Trophoblast cell (in vitro differentiated cells and primary cell): ENCODE measurements at regions not wholly inside any gene's neighbourhood (a gene's known extent, or its start where the extent isn't known, plus 50 kb on each side); places are given as distances from the start of the nearest gene placed in this dataset.

ENCODE experiments used
- DNase-seq, 2 donors: peaks; one replicate each; pipeline ENCODE4 v3.0.0-alpha.2; 2016
- H2AFZ ChIP-seq: 2 replicates; pipeline ENCODE4 v1.6.1; 2013; ENCODE audit warnings: low read length, moderate library complexity, mild to moderate bottlenecking; ENCODE audit not compliant: insufficient read depth, poor library complexity
- H2AK5ac ChIP-seq: 2 replicates; pipeline ENCODE4 v1.6.1; 2013; ENCODE audit warnings: mild to moderate bottlenecking, low read length
- H2BK120ac ChIP-seq: 2 replicates; pipeline ENCODE4 v1.6.1; 2013; ENCODE audit warnings: low read length, mild to moderate bottlenecking, moderate library complexity; ENCODE audit not compliant: insufficient read depth, poor library complexity
- H2BK12ac ChIP-seq: 2 replicates; pipeline ENCODE4 v1.6.1; 2013; ENCODE audit warnings: mild to moderate bottlenecking, low read length, moderate library complexity
- H2BK5ac ChIP-seq: 2 replicates; pipeline ENCODE4 v1.6.1; 2013; ENCODE audit warnings: low read length, low read depth, moderate library complexity, mild to moderate bottlenecking; ENCODE audit not compliant: poor library complexity
- H3K14ac ChIP-seq: 2 replicates; pipeline ENCODE4 v1.6.1; 2013; ENCODE audit warnings: mild to moderate bottlenecking, low read length
- H3K18ac ChIP-seq: 2 replicates; pipeline ENCODE4 v1.6.1; 2013; ENCODE audit warnings: mild to moderate bottlenecking, low read length
- H3K23ac ChIP-seq: 2 replicates; pipeline ENCODE4 v1.6.1; 2013; ENCODE audit warnings: low read length
- H3K27ac ChIP-seq: 2 replicates; pipeline ENCODE4 v1.5.1; 2013; ENCODE audit warnings: low read depth, mild to moderate bottlenecking, inconsistent platforms, low read length, moderate library complexity
- H3K27me3 ChIP-seq: 2 replicates; pipeline ENCODE4 v1.6.1; 2013; ENCODE audit warnings: inconsistent platforms, mild to moderate bottlenecking, low read length, moderate library complexity; ENCODE audit not compliant: insufficient read depth
- H3K36me3 ChIP-seq, 2 experiments: 1 replicate in 1 of 2; 2 replicates in 1 of 2; pipeline ENCODE4 v1.6.1; 2013; ENCODE audit warnings: low read length in 2 of 2, mild to moderate bottlenecking in 2 of 2, moderate library complexity in 1 of 2; ENCODE audit not compliant: insufficient read depth in 2 of 2, control insufficient read depth in 1 of 2
- H3K4ac ChIP-seq: 2 replicates; pipeline ENCODE4 v1.6.1; 2013; ENCODE audit warnings: low read depth, mild to moderate bottlenecking, low read length, moderate library complexity
- H3K4me1 ChIP-seq, 2 experiments: 1 replicate in 1 of 2; 2 replicates in 1 of 2; pipeline ENCODE4 v1.6.1; 2013; ENCODE audit warnings: low read length in 2 of 2, mild to moderate bottlenecking in 2 of 2, moderate library complexity in 1 of 2; ENCODE audit not compliant: insufficient read depth in 2 of 2, control insufficient read depth in 1 of 2
- H3K4me2 ChIP-seq: 2 replicates; pipeline ENCODE4 v1.6.1; 2013; ENCODE audit warnings: inconsistent platforms, mild to moderate bottlenecking, low read length, moderate library complexity
- H3K4me3 ChIP-seq: 2 replicates; pipeline ENCODE4 v1.5.1; 2013; ENCODE audit warnings: mild to moderate bottlenecking, low read depth, low read length, inconsistent platforms
- H3K79me1 ChIP-seq: one replicate; pipeline ENCODE4 v1.6.1; 2013; ENCODE audit warnings: low read length
- H3K79me2 ChIP-seq: 2 replicates; pipeline ENCODE4 v1.6.1; 2013; ENCODE audit warnings: low read length, mild to moderate bottlenecking; ENCODE audit not compliant: control insufficient read depth, insufficient read depth, poor library complexity
- H3K9ac ChIP-seq: 2 replicates; pipeline ENCODE4 v1.6.1; 2013; ENCODE audit warnings: mild to moderate bottlenecking, low read length
- H3K9me3 ChIP-seq: 2 replicates; pipeline ENCODE4 v1.6.1; 2013; ENCODE audit warnings: low read depth, mild to moderate bottlenecking, control low read depth, inconsistent platforms, low read length; ENCODE audit not compliant: insufficient read depth
- H4K12ac ChIP-seq: 2 replicates; pipeline ENCODE4 v1.6.1; 2013; ENCODE audit warnings: low read depth, mild to moderate bottlenecking, low read length, moderate library complexity
- H4K8ac ChIP-seq: 2 replicates; pipeline ENCODE4 v1.6.1; 2013; ENCODE audit warnings: low read depth, mild to moderate bottlenecking, low read length, moderate library complexity
- H4K91ac ChIP-seq: one replicate; pipeline ENCODE4 v1.6.1; 2013; ENCODE audit warnings: low read depth, mild to moderate bottlenecking, low read length, moderate library complexity
- WGBS: extraction: QIAGEN DNeasy Blood & Tissue Kit; methylation state at CpG from one replicate; pipeline ENCODE4 v1.1.7; 2013; ENCODE audit warnings: missing lambda C conversion rate; ENCODE audit not compliant: insufficient read length, insufficient coverage; ENCODE audit errors: extremely low coverage; 5-methylcytosine and 5-hydroxymethylcytosine counted together

GRCh38 chr4:30456716-30457115 is 263.5 kb upstream of the PCDH7 start:
- no CpG with 5 or more reads among the region's 4 CpGs for WGBS

GRCh38 chr4:30460818-30461217 is 259.4 kb upstream of the PCDH7 start:
- no peak overlapping the region for H3K23ac ChIP-seq
- H4K91ac ChIP-seq, result no peak overlapping the region
- H4K12ac ChIP-seq, result no peak overlapping the region
- no peak overlapping the region for H3K18ac ChIP-seq
- no peaks in the 10 kb centered on the region for H3K79me1 ChIP-seq
- no peak for DNase-seq
- H2AFZ ChIP-seq, result no peak overlapping the region
- no peaks in the 10 kb centered on the region for H3K27me3 ChIP-seq
- no peak overlapping the region for H2BK5ac ChIP-seq
- no CpG with 5 or more reads among the region's 3 CpGs for WGBS
- H3K9me3 ChIP-seq, result no peaks in the 10 kb centered on the region
- no peak overlapping the region for H2BK120ac ChIP-seq
- H4K8ac ChIP-seq, result no peak overlapping the region
- H3K4ac ChIP-seq, result no peak overlapping the region
- H3K27ac ChIP-seq, result no peak overlapping the region
- H2AK5ac ChIP-seq, result no peak overlapping the region
- peaks cover 0 to 2% of the 10 kb centered on the region in 2 experiments for H3K4me1 ChIP-seq
- H3K4me3 ChIP-seq, result no peak overlapping the region
- no peak overlapping the region for H3K14ac ChIP-seq
- H2BK12ac ChIP-seq, result no peak overlapping the region
- no peak overlapping the region for H3K9ac ChIP-seq
- no peaks in the 10 kb centered on the region for H3K79me2 ChIP-seq
- H3K4me2 ChIP-seq, result no peak overlapping the region
- H3K36me3 ChIP-seq, result no peaks in the 10 kb centered on the region

More at GRCh38 chr4:30456716-30457115, 263.5 kb upstream of the PCDH7 start:
- H4K91ac ChIP-seq, result no peak overlapping the region
- H3K4me3 ChIP-seq, result no peak overlapping the region
- DNase-seq, result peak in 1 of 2 donors; percentile 50
- H2AK5ac ChIP-seq, result no peak overlapping the region
- no peaks in the 10 kb centered on the region for H3K79me2 ChIP-seq
- H3K27ac ChIP-seq, result no peak overlapping the region
- peaks cover 0 to 2% of the 10 kb centered on the region in 2 experiments for H3K4me1 ChIP-seq
- no peak overlapping the region for H3K14ac ChIP-seq
- no peaks in the 10 kb centered on the region for H3K9me3 ChIP-seq
- no peaks in the 10 kb centered on the region for H3K27me3 ChIP-seq
- H3K4ac ChIP-seq, result no peak overlapping the region
- no peak overlapping the region for H4K12ac ChIP-seq
- H3K9ac ChIP-seq, result no peak overlapping the region
- H3K18ac ChIP-seq, result no peak overlapping the region
- H2BK5ac ChIP-seq, result no peak overlapping the region
- H2BK12ac ChIP-seq, result no peak overlapping the region
- no peak overlapping the region for H4K8ac ChIP-seq
- no peak overlapping the region for H3K4me2 ChIP-seq
- no peak overlapping the region for H3K23ac ChIP-seq
- H2AFZ ChIP-seq, result no peak overlapping the region
- H2BK120ac ChIP-seq, result no peak overlapping the region
- no peaks in the 10 kb centered on the region for H3K79me1 ChIP-seq
- H3K36me3 ChIP-seq, result no peaks in the 10 kb centered on the region

GRCh38 chr4:30461218-30461617 is 259.0 kb upstream of the PCDH7 start:
- Histone ChIP-seq H3K4me1 (peaks cover 0 to 2% of the 10 kb centered on the region in 2 experiments), H2BK5ac (no peak overlapping the region), H3K27me3 (no peaks in the 10 kb centered on the region), H3K4me3 (no peak overlapping the region), H3K9me3 (no peaks in the 10 kb centered on the region), H3K4ac (no peak overlapping the region), H3K79me2 (no peaks in the 10 kb centered on the region), H4K12ac (no peak overlapping the region), H2AFZ (no peak overlapping the region), H3K4me2 (no peak overlapping the region), H3K79me1 (no peaks in the 10 kb centered on the region), H3K27ac (no peak overlapping the region), H2BK12ac (peak overlapping the region; percentile 40), H3K23ac (no peak overlapping the region), H3K36me3 (no peaks in the 10 kb centered on the region), H4K8ac (no peak overlapping the region), H3K18ac (no peak overlapping the region), H2BK120ac (no peak overlapping the region), H3K14ac (no peak overlapping the region), H4K91ac (no peak overlapping the region), H3K9ac (no peak overlapping the region), H2AK5ac (no peak overlapping the region)
- WGBS, result no CpG with 5 or more reads among the region's 5 CpGs
- DNase-seq, result no peak

GRCh38 chr4:30462445-30463090 is 257.6 kb upstream of the PCDH7 start:
- H4K12ac ChIP-seq, result no peak overlapping the region
- H3K27me3 ChIP-seq, result no peaks in the 10 kb centered on the region
- H3K4me3 ChIP-seq, result no peak overlapping the region
- no peak for DNase-seq
- no peak overlapping the region for H2BK5ac ChIP-seq
- no peaks in the 10 kb centered on the region for H3K79me1 ChIP-seq
- H2BK12ac ChIP-seq, result no peak overlapping the region
- H3K18ac ChIP-seq, result no peak overlapping the region
- H2BK120ac ChIP-seq, result no peak overlapping the region
- H3K4me1 ChIP-seq, result peaks cover 0 to 2% of the 10 kb centered on the region in 2 experiments
- H3K9ac ChIP-seq, result no peak overlapping the region
- no peak overlapping the region for H4K91ac ChIP-seq
- H2AFZ ChIP-seq, result no peak overlapping the region
- no peak overlapping the region for H3K27ac ChIP-seq
- no peaks in the 10 kb centered on the region for H3K79me2 ChIP-seq
- WGBS, result no CpG with 5 or more reads among the region's 6 CpGs
- no peak overlapping the region for H4K8ac ChIP-seq
- no peak overlapping the region for H2AK5ac ChIP-seq
- H3K23ac ChIP-seq, result no peak overlapping the region
- no peak overlapping the region for H3K14ac ChIP-seq
- H3K4me2 ChIP-seq, result no peak overlapping the region
- no peaks in the 10 kb centered on the region for H3K9me3 ChIP-seq
- H3K4ac ChIP-seq, result no peak overlapping the region
- H3K36me3 ChIP-seq, result no peaks in the 10 kb centered on the region
